ENCODE measurements at regions not wholly inside any gene's neighbourhood (a gene's known extent, or its start where the extent isn't known, plus 50 kb on each side); places are given as distances from the start of the nearest gene placed in this dataset.

DNA sequence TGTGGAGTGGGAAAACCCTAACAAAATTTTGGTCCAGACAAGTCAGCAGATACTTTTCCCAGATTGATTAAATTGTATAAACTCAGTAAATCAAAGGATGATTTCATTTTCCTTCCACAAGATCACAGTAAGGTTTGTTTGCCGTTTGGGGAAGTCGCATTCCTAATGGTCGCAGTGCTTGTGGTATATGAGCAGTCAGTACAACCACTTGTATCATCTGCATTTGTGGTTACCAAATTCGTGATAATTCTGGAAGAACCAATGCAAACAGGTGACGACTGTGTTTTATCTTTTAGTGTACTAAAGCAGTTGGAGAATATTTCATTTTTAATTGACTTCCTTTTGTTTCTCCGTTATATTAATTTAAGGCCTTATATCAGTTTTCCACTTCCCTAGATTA, 100.0 kb upstream of the CNTN6 start:
- H3F3A ChIP-seq (ENCODE audit: low read length, unreplicated experiment): no peaks in the 10 kb centered on the region
- H3K4me3 ChIP-seq (ENCODE audit: low read length): no peak overlapping the region
- intact Hi-C loops (cut with micrococcal nuclease): no loop called here
- no peaks in the 10 kb centered on the region; the same call in 1 of the 2 replicates for H3K36me3 ChIP-seq (ENCODE audit: low read depth, low read length)
- no peaks in the 10 kb centered on the region for H3K27me3 ChIP-seq (ENCODE audit: low read length)
- no peak overlapping the region for H3K9ac ChIP-seq (ENCODE audit: low read length)
- no peaks in the 10 kb centered on the region for H3K4me1 ChIP-seq (ENCODE audit: insufficient read depth, low read length)
- H2AFZ ChIP-seq (ENCODE audit: low read length): no peak overlapping the region
- DNase-seq (no peak), ATAC-seq (no peak)
- CTCF ChIA-PET: no interaction called here
- TF ChIP-seq, protein P1, sequence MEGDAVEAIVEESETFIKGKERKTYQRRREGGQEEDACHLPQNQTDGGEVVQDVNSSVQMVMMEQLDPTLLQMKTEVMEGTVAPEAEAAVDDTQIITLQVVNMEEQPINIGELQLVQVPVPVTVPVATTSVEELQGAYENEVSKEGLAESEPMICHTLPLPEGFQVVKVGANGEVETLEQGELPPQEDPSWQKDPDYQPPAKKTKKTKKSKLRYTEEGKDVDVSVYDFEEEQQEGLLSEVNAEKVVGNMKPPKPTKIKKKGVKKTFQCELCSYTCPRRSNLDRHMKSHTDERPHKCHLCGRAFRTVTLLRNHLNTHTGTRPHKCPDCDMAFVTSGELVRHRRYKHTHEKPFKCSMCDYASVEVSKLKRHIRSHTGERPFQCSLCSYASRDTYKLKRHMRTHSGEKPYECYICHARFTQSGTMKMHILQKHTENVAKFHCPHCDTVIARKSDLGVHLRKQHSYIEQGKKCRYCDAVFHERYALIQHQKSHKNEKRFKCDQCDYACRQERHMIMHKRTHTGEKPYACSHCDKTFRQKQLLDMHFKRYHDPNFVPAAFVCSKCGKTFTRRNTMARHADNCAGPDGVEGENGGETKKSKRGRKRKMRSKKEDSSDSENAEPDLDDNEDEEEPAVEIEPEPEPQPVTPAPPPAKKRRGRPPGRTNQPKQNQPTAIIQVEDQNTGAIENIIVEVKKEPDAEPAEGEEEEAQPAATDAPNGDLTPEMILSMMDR (conservative IDR thresholded peaks at IDR 0.05; ENCODE audit: low read depth, low read length): no peak
- TF ChIP-seq EZH2phosphoT487 (IDR thresholded peaks at IDR 0.05; ENCODE audit: borderline replicate concordance, low read length) (no peak), EZH2 (IDR thresholded peaks at IDR 0.05; ENCODE audit: low read length, unreplicated experiment) (no peak)
- no peaks in the 10 kb centered on the region for H3K79me2 ChIP-seq (ENCODE audit: low read length)
- H3K27ac ChIP-seq (ENCODE audit: low read length): no peak overlapping the region
- peaks cover 28% of the 10 kb centered on the region; the same call in 1 of the 2 replicates for H3K9me3 ChIP-seq (ENCODE audit: low read length)
- POLR2A ChIA-PET (ENCODE audit: unreplicated experiment): no interaction called here
- no TSS peak for BruUV-seq (replicated peaks)
- no peaks in the 10 kb centered on the region for H4K20me1 ChIP-seq (ENCODE audit: low read length)
- H3K4me2 ChIP-seq (ENCODE audit: low read length): no peak overlapping the region
- no peaks in the 10 kb centered on the region for H3K9me2 ChIP-seq (replicated peaks; ENCODE audit: low read length)

DNA sequence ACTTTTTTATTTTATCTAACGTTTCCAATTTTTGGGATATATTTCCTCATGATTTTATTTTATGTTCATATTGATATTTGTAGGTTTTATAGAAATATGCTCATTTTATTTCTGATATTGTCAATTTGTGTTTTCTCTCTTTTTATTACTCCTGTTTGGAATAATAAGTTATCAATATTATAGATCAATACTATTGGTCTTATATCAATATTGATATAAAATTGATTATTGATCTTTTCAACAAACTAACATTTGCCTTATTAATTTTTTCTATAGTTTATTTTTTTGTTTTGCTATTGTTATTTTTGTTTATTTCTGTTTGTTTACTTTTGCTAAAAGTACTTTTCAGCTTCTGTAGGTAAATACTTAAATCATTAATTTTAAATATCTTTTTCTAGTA, 90.8 kb upstream of the CNTN6 start:
- POLR2A ChIA-PET (ENCODE audit: unreplicated experiment): no interaction called here

DNA sequence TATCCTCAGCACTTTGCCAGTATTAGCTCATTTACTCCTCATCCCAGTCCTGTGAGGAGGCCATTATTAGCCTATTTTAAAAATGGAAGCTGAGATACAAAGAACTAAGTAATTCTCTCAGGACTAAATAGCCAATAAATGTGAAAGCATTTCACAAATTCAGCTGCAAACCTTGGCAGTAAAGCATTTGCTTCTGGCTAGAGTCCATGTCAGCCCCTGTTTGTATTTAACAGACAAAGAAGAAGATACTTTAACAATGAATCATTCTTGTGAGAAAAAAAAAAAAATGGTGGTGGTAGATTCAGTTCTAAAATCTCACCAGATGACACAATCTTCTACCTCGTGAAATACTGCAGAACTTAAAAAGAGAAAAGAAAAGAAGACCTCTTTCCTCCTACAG, 85.0 kb upstream of the CNTN6 start:
- TF ChIP-seq, protein P1 (conservative IDR thresholded peaks at IDR 0.05; ENCODE audit: low read depth, low read length): no peak
- no peak for TF ChIP-seq EZH2phosphoT487 (IDR thresholded peaks at IDR 0.05; ENCODE audit: borderline replicate concordance, low read length)
- TF ChIP-seq EZH2 (IDR thresholded peaks at IDR 0.05; ENCODE audit: low read length, unreplicated experiment): no peak
- H3K9ac ChIP-seq (ENCODE audit: low read length): no peak overlapping the region
- H3K4me3 ChIP-seq (ENCODE audit: low read length): no peak overlapping the region
- CTCF ChIA-PET: no interaction called here
- no peak overlapping the region for H3K4me2 ChIP-seq (ENCODE audit: low read length)
- no peaks in the 10 kb centered on the region for H3K36me3 ChIP-seq (ENCODE audit: low read depth, low read length)
- no peak overlapping the region for H2AFZ ChIP-seq (ENCODE audit: low read length)
- H3F3A ChIP-seq (ENCODE audit: low read length, unreplicated experiment): no peaks in the 10 kb centered on the region
- DNase-seq: peak; percentile 1
- no peak for ATAC-seq
- H3K27me3 ChIP-seq (ENCODE audit: low read length): no peaks in the 10 kb centered on the region
- no peaks in the 10 kb centered on the region for H3K4me1 ChIP-seq (ENCODE audit: insufficient read depth, low read length)
- intact Hi-C loops (cut with micrococcal nuclease): no loop called here
- POLR2A ChIA-PET (ENCODE audit: unreplicated experiment): no interaction called here
- peaks cover 30% of the 10 kb centered on the region; the same call in 1 of the 2 replicates for H3K9me3 ChIP-seq (ENCODE audit: low read length)
- no peak overlapping the region for H3K27ac ChIP-seq (ENCODE audit: low read length)
- no TSS peak for BruUV-seq (replicated peaks)
- H3K79me2 ChIP-seq (ENCODE audit: low read length): no peaks in the 10 kb centered on the region
- no peaks in the 10 kb centered on the region for H4K20me1 ChIP-seq (ENCODE audit: low read length)
- H3K9me2 ChIP-seq (replicated peaks; ENCODE audit: low read length): no peaks in the 10 kb centered on the region

More for the DNA sequence above, 90.8 kb upstream of the CNTN6 start:
- H3K27ac ChIP-seq (ENCODE audit: low read length): no peak overlapping the region
- H3K4me1 ChIP-seq (ENCODE audit: insufficient read depth, low read length): no peaks in the 10 kb centered on the region
- H3F3A ChIP-seq (ENCODE audit: low read length, unreplicated experiment): no peaks in the 10 kb centered on the region
- ATAC-seq: no peak
- H3K4me2 ChIP-seq (ENCODE audit: low read length): no peak overlapping the region
- TF ChIP-seq EZH2phosphoT487 (IDR thresholded peaks at IDR 0.05; ENCODE audit: borderline replicate concordance, low read length) (no peak), EZH2 (IDR thresholded peaks at IDR 0.05; ENCODE audit: low read length, unreplicated experiment) (no peak)
- TF ChIP-seq, protein P1 (conservative IDR thresholded peaks at IDR 0.05; ENCODE audit: low read depth, low read length): no peak
- H2AFZ ChIP-seq (ENCODE audit: low read length): no peak overlapping the region
- H3K79me2 ChIP-seq (ENCODE audit: low read length): no peaks in the 10 kb centered on the region
- intact Hi-C loops (cut with micrococcal nuclease): no loop called here
- no peaks in the 10 kb centered on the region for H3K9me2 ChIP-seq (replicated peaks; ENCODE audit: low read length)
- H3K27me3 ChIP-seq (ENCODE audit: low read length): no peaks in the 10 kb centered on the region
- peaks cover 43% of the 10 kb centered on the region for H3K9me3 ChIP-seq (ENCODE audit: low read length)
- CTCF ChIA-PET: no interaction called here
- no TSS peak for BruUV-seq (replicated peaks)
- no peaks in the 10 kb centered on the region for H3K36me3 ChIP-seq (ENCODE audit: low read depth, low read length)
- H3K4me3 ChIP-seq (ENCODE audit: low read length): no peak overlapping the region
- no peak overlapping the region for H3K9ac ChIP-seq (ENCODE audit: low read length)
- DNase-seq: no peak
- no peaks in the 10 kb centered on the region for H4K20me1 ChIP-seq (ENCODE audit: low read length)
